IMR-90 (cell line): ENCODE measurements at regions not wholly inside any gene's neighbourhood (a gene's known extent, or its start where the extent isn't known, plus 50 kb on each side); places are given as distances from the start of the nearest gene placed in this dataset.

Experiments used
- BHLHE40 ChIP-seq: fragments of 150-350 bp; IDR thresholded peaks from 2 replicates; pipeline ENCODE4 v1.6.1; 2016; ENCODE audit warnings: mild to moderate bottlenecking, low read depth, low read length
- MXI1 ChIP-seq: IDR thresholded peaks from 2 replicates; pipeline ENCODE4 v1.6.1; 2012; ENCODE audit warnings: low read depth, mild to moderate bottlenecking, low read length, moderate library complexity, borderline replicate concordance
- POLR2A ChIP-seq: IDR thresholded peaks from 2 replicates; pipeline ENCODE4 v1.6.1; 2012; ENCODE audit warnings: mild to moderate bottlenecking, low read depth, low read length
- RAD21 ChIP-seq: IDR thresholded peaks from 2 replicates; pipeline ENCODE4 v1.6.1; 2012; ENCODE audit warnings: low read length, improper control_type of control experiment
- RFX5 ChIP-seq: IDR thresholded peaks from 2 replicates; pipeline ENCODE4 v1.8.0; 2012; ENCODE audit warnings: low read depth, mild to moderate bottlenecking, low read length, moderate library complexity
- SMC3 ChIP-seq: fragments of 150-350 bp; IDR thresholded peaks from 2 replicates; pipeline ENCODE4 v1.6.1; 2016; ENCODE audit warnings: low read depth, mild to moderate bottlenecking, antibody characterized with exemption, low read length, moderate library complexity
- USF2 ChIP-seq: fragments of 150-350 bp; IDR thresholded peaks from 2 replicates; pipeline ENCODE4 v1.6.1; 2017; ENCODE audit warnings: mild to moderate bottlenecking, antibody characterized with exemption, low read length, low read depth
- TF ChIP-seq, protein P1 (sequence below): conservative IDR thresholded peaks from 2 replicates; pipeline ENCODE4 v1.5.1; 2012; ENCODE audit warnings: mild to moderate bottlenecking, low read depth, low read length, improper control_type of control experiment

GRCh38 chr13:108566413-108567170, 62.8 kb upstream of the MYO16 start:
- TF ChIP-seq BHLHE40 (no peak), POLR2A (no peak), USF2 (no peak), RAD21 (no peak), MXI1 (no peak), RFX5 (no peak), SMC3 (no peak)
- TF ChIP-seq, protein P1, sequence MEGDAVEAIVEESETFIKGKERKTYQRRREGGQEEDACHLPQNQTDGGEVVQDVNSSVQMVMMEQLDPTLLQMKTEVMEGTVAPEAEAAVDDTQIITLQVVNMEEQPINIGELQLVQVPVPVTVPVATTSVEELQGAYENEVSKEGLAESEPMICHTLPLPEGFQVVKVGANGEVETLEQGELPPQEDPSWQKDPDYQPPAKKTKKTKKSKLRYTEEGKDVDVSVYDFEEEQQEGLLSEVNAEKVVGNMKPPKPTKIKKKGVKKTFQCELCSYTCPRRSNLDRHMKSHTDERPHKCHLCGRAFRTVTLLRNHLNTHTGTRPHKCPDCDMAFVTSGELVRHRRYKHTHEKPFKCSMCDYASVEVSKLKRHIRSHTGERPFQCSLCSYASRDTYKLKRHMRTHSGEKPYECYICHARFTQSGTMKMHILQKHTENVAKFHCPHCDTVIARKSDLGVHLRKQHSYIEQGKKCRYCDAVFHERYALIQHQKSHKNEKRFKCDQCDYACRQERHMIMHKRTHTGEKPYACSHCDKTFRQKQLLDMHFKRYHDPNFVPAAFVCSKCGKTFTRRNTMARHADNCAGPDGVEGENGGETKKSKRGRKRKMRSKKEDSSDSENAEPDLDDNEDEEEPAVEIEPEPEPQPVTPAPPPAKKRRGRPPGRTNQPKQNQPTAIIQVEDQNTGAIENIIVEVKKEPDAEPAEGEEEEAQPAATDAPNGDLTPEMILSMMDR, result no peak
